ENCODE measurements at regions not wholly inside any gene's neighbourhood (a gene's known extent, or its start where the extent isn't known, plus 50 kb on each side); places are given as distances from the start of the nearest gene placed in this dataset.
"Not testable (repeated sequence)": the region's sequence is repeated elsewhere in the genome, so short reads cannot be mapped to it uniquely, and the experiment has no call there.

DNA sequence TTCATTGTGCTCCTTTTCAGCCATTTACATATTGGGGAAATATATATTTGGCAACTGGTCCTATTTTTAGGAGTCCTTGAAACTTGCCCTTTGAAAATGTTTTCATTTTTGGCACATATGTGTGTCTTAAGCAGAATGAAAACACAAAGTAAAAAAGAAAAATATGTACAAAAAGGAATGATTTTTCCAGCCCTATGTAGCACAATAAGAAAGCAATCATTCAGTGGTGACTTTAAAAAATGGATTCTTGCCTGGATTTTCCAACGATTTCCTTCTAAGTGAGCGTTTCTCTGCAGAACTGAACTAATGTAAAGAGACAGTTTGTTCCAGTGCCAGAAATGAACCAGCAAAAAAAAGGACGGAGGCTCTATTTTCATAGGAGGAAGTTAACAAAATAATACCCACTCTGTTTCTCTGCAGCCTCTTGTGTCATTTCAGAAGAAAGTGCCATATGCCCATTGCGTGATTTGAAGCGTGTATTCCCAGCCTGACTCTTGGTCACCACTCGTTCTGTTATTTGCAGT lies 340.1 kb downstream of the SETD4 start:
- POLR2A ChIA-PET, result no interaction called here
- H3K36me3 ChIP-seq (ENCODE audit: control insufficient read depth in 2 of 3, insufficient read depth in 3 of 3, low read length in 3 of 3), result no peaks in the 10 kb centered on the region
- H3K4me3 Mint-ChIP-seq, result no peak overlapping the region
- no peaks in the 10 kb centered on the region for H3K27me3 ChIP-seq (ENCODE audit: control insufficient read depth in 2 of 2, insufficient read depth in 2 of 2, low read length in 2 of 2)
- H3K27ac Mint-ChIP-seq, result no peak overlapping the region
- DNase-seq (no peak), ATAC-seq (no peak)
- H3K27me3 Mint-ChIP-seq, result peaks cover 3 to 24% (median 13%) of the 10 kb centered on the region in 5 donors
- no peaks in the 10 kb centered on the region for H3K36me3 Mint-ChIP-seq
- peaks cover 0 to 11% (median 1%) of the 10 kb centered on the region in 11 donors for H3K9me3 Mint-ChIP-seq
- CTCF ChIA-PET, result no interaction called here
- H3K4me3 ChIP-seq (ENCODE audit: low read length), result no peak overlapping the region
- intact Hi-C loops (cut with micrococcal nuclease), result no loop called here
- H3K4me1 Mint-ChIP-seq, result peaks cover 0 to 2% (median 0%) of the 10 kb centered on the region in 7 donors
- H3K9me3 ChIP-seq (ENCODE audit: control insufficient read depth in 2 of 3, low read length in 3 of 3), result no peaks in the 10 kb centered on the region
- H3K27ac ChIP-seq (ENCODE audit: low read depth, low read length), result no peak overlapping the region
- H3K4me1 ChIP-seq (ENCODE audit: control insufficient read depth in 2 of 2, insufficient read depth in 2 of 2, low read length in 2 of 2), result no peaks in the 10 kb centered on the region

DNA sequence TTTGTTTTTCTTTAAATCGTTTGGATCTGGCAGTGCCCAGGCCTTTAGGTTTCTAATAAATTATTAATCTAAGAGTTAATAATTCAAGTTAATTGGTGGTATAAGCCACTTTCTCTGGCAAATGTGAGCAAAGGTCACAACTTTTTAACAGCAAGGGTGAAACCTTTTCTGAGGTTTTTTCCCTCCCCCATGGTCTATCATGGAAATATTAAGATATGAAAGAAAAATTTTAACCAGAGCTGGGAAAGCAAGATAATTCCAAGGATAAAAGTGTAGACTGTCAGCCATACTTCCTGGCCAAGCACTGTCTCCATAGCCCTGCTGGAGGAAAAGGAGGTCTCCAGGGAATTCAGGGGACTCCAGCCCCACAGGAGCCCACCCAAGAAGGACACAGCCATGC lies 341.2 kb downstream of the SETD4 start:
- no peaks in the 10 kb centered on the region for H3K36me3 ChIP-seq (ENCODE audit: control insufficient read depth in 2 of 3, insufficient read depth in 3 of 3, low read length in 3 of 3)
- H3K9me3 ChIP-seq (ENCODE audit: control insufficient read depth in 2 of 3, low read length in 3 of 3), result no peaks in the 10 kb centered on the region
- Mint-ChIP-seq H3K9me3 (peaks cover 0 to 7% (median 1%) of the 10 kb centered on the region in 11 donors), H3K27me3 (peaks cover 8 to 22% (median 17%) of the 10 kb centered on the region in 5 donors), H3K27ac (no peak overlapping the region), H3K4me1 (peaks cover 0 to 2% (median 0%) of the 10 kb centered on the region in 7 donors), H3K36me3 (no peaks in the 10 kb centered on the region), H3K4me3 (no peak overlapping the region)
- H3K4me1 ChIP-seq (ENCODE audit: control insufficient read depth in 2 of 2, insufficient read depth in 2 of 2, low read length in 2 of 2), result no peaks in the 10 kb centered on the region
- no peak for ATAC-seq
- no peak overlapping the region for H3K27ac ChIP-seq (ENCODE audit: low read depth, low read length)
- ChIA-PET POLR2A (no interaction called here), CTCF (no interaction called here)
- intact Hi-C loops (cut with micrococcal nuclease), result no loop called here
- no peaks in the 10 kb centered on the region for H3K27me3 ChIP-seq (ENCODE audit: control insufficient read depth in 2 of 2, insufficient read depth in 2 of 2, low read length in 2 of 2)
- H3K4me3 ChIP-seq (ENCODE audit: low read length), result no peak overlapping the region
- DNase-seq, result no peak

DNA sequence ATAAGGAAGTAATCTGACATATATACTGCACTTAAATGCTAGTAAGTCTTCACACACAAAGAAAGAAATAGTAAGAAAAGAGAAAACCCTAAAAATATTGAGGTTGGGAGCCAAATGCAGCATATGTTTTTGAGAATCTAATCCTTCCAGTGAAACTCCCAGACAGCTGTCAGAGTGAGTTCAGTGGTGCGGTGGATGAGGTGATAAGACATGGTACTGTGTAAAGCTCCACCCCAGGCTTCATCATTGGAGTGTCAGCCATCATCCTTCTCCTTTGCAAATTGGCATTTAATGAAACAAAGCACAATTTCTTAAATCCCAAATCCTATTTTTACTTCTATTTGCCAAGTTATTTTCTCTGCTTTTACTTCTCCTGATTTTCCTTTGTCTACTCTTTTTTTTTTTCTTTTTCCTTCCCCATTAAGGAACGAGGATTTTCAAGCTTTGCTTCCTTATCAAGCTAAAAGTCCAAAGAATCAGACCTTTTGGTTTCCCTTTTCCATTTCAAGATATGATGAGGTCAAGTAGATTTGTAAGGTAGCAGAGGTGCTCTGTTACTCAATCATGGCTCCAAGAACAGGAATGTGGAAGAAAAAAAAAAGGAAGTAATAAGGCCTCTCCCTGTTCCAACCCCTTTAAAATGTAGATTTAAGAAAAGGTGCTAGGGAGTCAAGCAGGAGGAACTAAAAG lies 343.3 kb downstream of the SETD4 start:
- Mint-ChIP-seq H3K4me3 (no peak overlapping the region), H3K27me3 (peaks cover 8 to 32% (median 10%) of the 10 kb centered on the region in 5 donors), H3K36me3 (no peaks in the 10 kb centered on the region), H3K9me3 (peaks cover 0 to 2% (median 0%) of the 10 kb centered on the region in 11 donors), H3K27ac (no peak overlapping the region), H3K4me1 (peaks cover 0 to 1% (median 0%) of the 10 kb centered on the region in 7 donors)
- ChIA-PET CTCF (no interaction called here), POLR2A (no interaction called here)
- Histone ChIP-seq H3K27ac (ENCODE audit: low read depth, low read length) (no peak overlapping the region), H3K36me3 (ENCODE audit: control insufficient read depth in 2 of 3, insufficient read depth in 3 of 3, low read length in 3 of 3) (no peaks in the 10 kb centered on the region), H3K9me3 (ENCODE audit: control insufficient read depth in 2 of 3, low read length in 3 of 3) (no peaks in the 10 kb centered on the region), H3K27me3 (ENCODE audit: control insufficient read depth in 2 of 2, insufficient read depth in 2 of 2, low read length in 2 of 2) (no peaks in the 10 kb centered on the region), H3K4me1 (ENCODE audit: control insufficient read depth in 2 of 2, insufficient read depth in 2 of 2, low read length in 2 of 2) (no peaks in the 10 kb centered on the region), H3K4me3 (ENCODE audit: low read length) (no peak overlapping the region)
- DNase-seq (no peak), ATAC-seq (no peak)
- intact Hi-C loops (cut with micrococcal nuclease), result no loop called here

DNA sequence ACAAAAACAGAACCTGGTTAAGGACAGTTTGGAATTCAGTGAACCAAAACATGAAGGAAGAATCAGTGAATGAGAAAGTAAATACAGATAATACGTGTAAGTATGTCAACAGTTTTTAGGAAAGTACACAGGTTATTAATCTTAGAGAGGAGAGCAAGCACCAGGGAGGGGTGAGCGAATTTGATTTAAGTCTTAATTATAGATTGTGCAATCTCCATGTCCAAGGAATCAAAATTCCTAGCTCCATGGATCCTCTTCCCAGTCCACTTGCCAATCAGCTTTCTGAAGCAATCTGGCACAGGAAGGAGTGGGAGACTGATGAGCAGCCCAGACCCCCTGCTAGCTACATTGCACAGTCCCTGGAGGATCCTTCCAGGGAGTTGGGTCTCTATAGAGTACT lies 346.4 kb downstream of the SETD4 start:
- Mint-ChIP-seq H3K27ac (no peak overlapping the region), H3K4me1 (no peaks in the 10 kb centered on the region), H3K9me3 (peaks cover 0 to 1% (median 0%) of the 10 kb centered on the region in 11 donors), H3K36me3 (no peaks in the 10 kb centered on the region), H3K27me3 (peaks cover 8 to 33% (median 8%) of the 10 kb centered on the region in 5 donors), H3K4me3 (no peak overlapping the region)
- DNase-seq (no peak), ATAC-seq (no peak)
- Histone ChIP-seq H3K27me3 (ENCODE audit: control insufficient read depth in 2 of 2, insufficient read depth in 2 of 2, low read length in 2 of 2) (no peaks in the 10 kb centered on the region), H3K27ac (ENCODE audit: low read depth, low read length) (no peak overlapping the region), H3K9me3 (ENCODE audit: control insufficient read depth in 2 of 3, low read length in 3 of 3) (no peaks in the 10 kb centered on the region), H3K4me1 (ENCODE audit: control insufficient read depth in 2 of 2, insufficient read depth in 2 of 2, low read length in 2 of 2) (no peaks in the 10 kb centered on the region), H3K4me3 (ENCODE audit: low read length) (no peak overlapping the region), H3K36me3 (ENCODE audit: control insufficient read depth in 2 of 3, insufficient read depth in 3 of 3, low read length in 3 of 3) (no peaks in the 10 kb centered on the region)
- intact Hi-C loops (cut with micrococcal nuclease), result no loop called here
- ChIA-PET POLR2A (no interaction called here), CTCF (no interaction called here)

GRCh38 chr21:35711661-35712060 lies 348.7 kb downstream of the SETD4 start:
- Mint-ChIP-seq H3K27ac (no peak overlapping the region), H3K4me1 (no peaks in the 10 kb centered on the region), H3K27me3 (peaks cover 8 to 26% (median 10%) of the 10 kb centered on the region in 5 donors), H3K9me3 (no peaks in the 10 kb centered on the region), H3K4me3 (no peak overlapping the region), H3K36me3 (no peaks in the 10 kb centered on the region)
- intact Hi-C loops (cut with micrococcal nuclease), result no loop called here
- ChIA-PET CTCF (no interaction called here), POLR2A (no interaction called here)
- Histone ChIP-seq H3K36me3 (ENCODE audit: control insufficient read depth in 2 of 3, insufficient read depth in 3 of 3, low read length in 3 of 3) (no peaks in the 10 kb centered on the region), H3K27me3 (ENCODE audit: control insufficient read depth in 2 of 2, insufficient read depth in 2 of 2, low read length in 2 of 2) (no peaks in the 10 kb centered on the region), H3K27ac (ENCODE audit: low read depth, low read length) (no peak overlapping the region), H3K4me3 (ENCODE audit: low read length) (no peak overlapping the region), H3K4me1 (ENCODE audit: control insufficient read depth in 2 of 2, insufficient read depth in 2 of 2, low read length in 2 of 2) (no peaks in the 10 kb centered on the region), H3K9me3 (ENCODE audit: control insufficient read depth in 2 of 3, low read length in 3 of 3) (no peaks in the 10 kb centered on the region)
- ATAC-seq (no peak), DNase-seq (no peak)

DNA sequence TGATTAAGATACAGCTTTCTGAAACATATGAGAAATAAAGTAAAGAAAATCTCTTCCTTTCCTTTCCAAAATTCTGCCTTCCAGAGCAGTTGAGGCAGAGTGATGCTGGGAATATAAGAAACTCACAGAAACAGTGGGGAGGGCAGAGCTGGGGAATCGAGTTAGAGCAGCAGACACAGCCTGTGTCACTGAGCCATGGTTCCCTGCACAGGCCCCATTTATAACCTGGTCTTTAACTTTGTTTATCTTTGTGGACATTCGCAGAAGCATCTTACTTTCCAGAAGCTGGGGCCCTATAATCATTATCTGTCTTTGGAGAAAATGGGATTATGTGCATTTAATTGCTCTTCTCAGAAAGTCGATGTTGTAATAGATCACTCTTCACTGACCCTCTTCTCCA lies 349.1 kb downstream of the SETD4 start:
- H3K4me1 Mint-ChIP-seq, result no peaks in the 10 kb centered on the region
- Histone ChIP-seq H3K9me3 (ENCODE audit: control insufficient read depth in 2 of 3, low read length in 3 of 3) (no peaks in the 10 kb centered on the region), H3K4me1 (ENCODE audit: control insufficient read depth in 2 of 2, insufficient read depth in 2 of 2, low read length in 2 of 2) (no peaks in the 10 kb centered on the region), H3K36me3 (ENCODE audit: control insufficient read depth in 2 of 3, insufficient read depth in 3 of 3, low read length in 3 of 3) (no peaks in the 10 kb centered on the region), H3K4me3 (ENCODE audit: low read length) (no peak overlapping the region), H3K27me3 (ENCODE audit: control insufficient read depth in 2 of 2, insufficient read depth in 2 of 2, low read length in 2 of 2) (no peaks in the 10 kb centered on the region), H3K27ac (ENCODE audit: low read depth, low read length) (no peak overlapping the region)
- POLR2A ChIA-PET, result no interaction called here
- H3K27me3 Mint-ChIP-seq, result peaks cover 8 to 26% (median 10%) of the 10 kb centered on the region in 5 donors
- DNase-seq (no peak), ATAC-seq (no peak)
- H3K27ac Mint-ChIP-seq, result no peak overlapping the region
- H3K36me3 Mint-ChIP-seq, result no peaks in the 10 kb centered on the region
- H3K4me3 Mint-ChIP-seq, result no peak overlapping the region
- CTCF ChIA-PET, result no interaction called here
- intact Hi-C loops (cut with micrococcal nuclease), result no loop called here
- no peaks in the 10 kb centered on the region for H3K9me3 Mint-ChIP-seq

DNA sequence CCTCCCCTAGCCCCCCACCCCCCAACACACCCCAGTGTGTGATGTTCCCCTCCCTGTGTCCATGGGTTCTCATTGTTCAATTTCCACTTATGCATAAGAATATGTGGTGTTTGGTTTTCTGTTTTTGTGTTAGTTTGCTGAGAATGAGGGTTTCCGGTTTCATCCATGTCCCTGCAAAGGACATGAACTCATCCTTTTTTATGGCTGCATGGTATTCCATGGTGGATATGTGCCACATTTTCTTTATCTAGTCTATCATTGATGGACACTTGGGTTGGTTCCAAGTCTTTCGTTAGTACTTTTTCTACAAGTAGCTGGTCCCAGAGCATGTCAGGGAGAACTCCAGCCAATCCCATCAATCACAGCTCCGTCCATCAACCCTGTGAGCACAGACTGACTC lies 350.3 kb downstream of the SETD4 start:
- H3K4me1 ChIP-seq (ENCODE audit: control insufficient read depth in 2 of 2, insufficient read depth in 2 of 2, low read length in 2 of 2); H3K4me1 Mint-ChIP-seq; H3K27ac Mint-ChIP-seq; DNase-seq; H3K36me3 Mint-ChIP-seq; intact Hi-C loops (cut with micrococcal nuclease); H3K4me3 ChIP-seq (ENCODE audit: low read length); POLR2A ChIA-PET; CTCF ChIA-PET; H3K36me3 ChIP-seq (ENCODE audit: control insufficient read depth in 2 of 3, insufficient read depth in 3 of 3, low read length in 3 of 3); ATAC-seq; H3K9me3 Mint-ChIP-seq; H3K27ac ChIP-seq (ENCODE audit: low read depth, low read length); H3K27me3 ChIP-seq (ENCODE audit: control insufficient read depth in 2 of 2, insufficient read depth in 2 of 2, low read length in 2 of 2); H3K4me3 Mint-ChIP-seq; H3K9me3 ChIP-seq (ENCODE audit: control insufficient read depth in 2 of 3, low read length in 3 of 3): not testable (repeated sequence)
- H3K27me3 Mint-ChIP-seq, result peaks cover 3 to 23% (median 11%) of the 10 kb centered on the region in 5 donors
